ENCODE measurements at regions not wholly inside any gene's neighbourhood (a gene's known extent, or its start where the extent isn't known, plus 50 kb on each side); places are given as distances from the start of the nearest gene placed in this dataset.

DNA sequence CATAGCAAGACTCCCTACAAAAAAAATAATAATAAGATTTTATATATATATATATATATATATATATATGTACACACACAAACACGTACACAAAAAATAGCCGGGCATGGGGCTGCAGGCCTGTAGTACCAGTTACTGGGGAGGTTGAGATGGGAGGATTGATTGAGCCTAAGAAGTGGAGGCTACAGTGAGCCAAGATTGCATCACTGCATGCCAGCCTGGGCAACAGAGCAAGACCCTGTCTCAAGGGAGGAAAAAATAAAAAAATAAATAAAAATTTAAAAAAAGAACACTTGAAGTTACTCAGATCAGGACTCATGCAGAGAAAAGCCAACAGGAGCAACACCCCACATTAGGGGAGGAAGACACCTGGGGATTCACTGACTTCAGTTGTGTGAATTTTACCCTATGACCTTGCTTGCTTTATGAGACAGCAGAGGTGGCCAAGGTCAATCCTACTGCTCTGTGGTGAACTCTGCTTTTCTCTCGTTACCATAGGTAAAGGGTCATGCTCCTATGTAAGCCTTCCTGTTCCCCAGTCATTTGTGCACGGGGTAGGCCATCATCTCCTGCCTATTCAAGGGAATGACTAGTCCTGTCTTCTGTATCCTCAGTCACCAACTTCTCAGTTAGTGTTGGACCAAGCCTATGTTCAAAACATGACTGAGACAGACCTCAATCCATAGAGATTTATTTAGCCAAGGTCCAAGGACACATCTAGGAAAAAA is 1119.8 kb upstream of the TMEM132C start:
- no peak overlapping the region for H3K4ac ChIP-seq (ENCODE audit: low read depth, low read length)
- no peak overlapping the region for H3T11ph ChIP-seq (ENCODE audit: low read length)
- H2AFZ ChIP-seq (ENCODE audit: low read length), result no peak overlapping the region
- no peaks in the 10 kb centered on the region for H3K27me3 ChIP-seq (ENCODE audit: insufficient read depth, low read length)
- H4K8ac ChIP-seq (replicated peaks; ENCODE audit: insufficient read length, low read depth, low read length), result no peak overlapping the region
- Mint-ChIP-seq H3K36me3 (ENCODE audit: insufficient read depth in 1 of 3, low read depth in 3 of 3) (peaks cover 0 to 4% (median 3%) of the 10 kb centered on the region in 3 experiments; a peak in 4 of 7 replicates), H3K9me3 (peaks cover 10 to 12% of the 10 kb centered on the region in 2 experiments; a peak in 4 of 5 replicates), H3K4me3 (no peak overlapping the region; a peak in 1 of 5 replicates), H3K27ac (peak overlapping the region; percentile 86 to 96 (median 96); a peak in 6 of 7 replicates), H3K27me3 (ENCODE audit: low read depth) (no peaks in the 10 kb centered on the region; the same call in 1 of the 2 replicates), H3K4me1 (peaks cover 60 to 61% of the 10 kb centered on the region in 2 experiments)
- no peak overlapping the region for H4K5ac ChIP-seq (ENCODE audit: insufficient read length, low read depth, low read length)
- peak overlapping the region; percentile 91 for H2BK20ac ChIP-seq (ENCODE audit: low read depth, low read length, poor library complexity, severe bottlenecking)
- H3K56ac ChIP-seq (ENCODE audit: insufficient read length, low read depth, low read length), result no peak overlapping the region
- no peak overlapping the region for H3K23ac ChIP-seq (ENCODE audit: insufficient read length, low read depth, low read length)
- H3K9ac ChIP-seq (ENCODE audit: extremely low read depth, insufficient read length, low read length), result no peak overlapping the region
- H3K14ac ChIP-seq (ENCODE audit: insufficient read depth, low read length), result no peak overlapping the region
- H2BK15ac ChIP-seq (ENCODE audit: low read depth, low read length), result no peak overlapping the region
- H2BK12ac ChIP-seq (ENCODE audit: insufficient read length, low read depth, low read length), result no peak overlapping the region
- H3K79me2 ChIP-seq (ENCODE audit: insufficient read depth, low read length), result no peaks in the 10 kb centered on the region
- H3K9me3 ChIP-seq (ENCODE audit: control insufficient read depth, low read depth, low read length), result no peaks in the 10 kb centered on the region
- no peak overlapping the region for H2BK120ac ChIP-seq (ENCODE audit: low read depth, low read length, poor library complexity, severe bottlenecking)
- WGBS (ENCODE audit: extremely low coverage, insufficient read length, low lambda C conversion rate), result no CpG with 5 or more reads among the region's 4 CpGs
- no peaks in the 10 kb centered on the region for H4K20me1 ChIP-seq (ENCODE audit: control insufficient read depth, insufficient read depth, insufficient read length)
- peaks cover 9% of the 10 kb centered on the region; the same call in 1 of the 2 replicates for H3K4me1 ChIP-seq (ENCODE audit: insufficient read depth, low read length)
- DNase-seq, result no peak
- no peak overlapping the region for H3K18ac ChIP-seq (ENCODE audit: insufficient read length, low read depth, low read length)
- H3K23me2 ChIP-seq (ENCODE audit: insufficient read length, low read depth, low read length, poor library complexity, severe bottlenecking), result no peaks in the 10 kb centered on the region
- H3K27ac ChIP-seq (ENCODE audit: insufficient read length, low read depth, low read length), result peak overlapping the region; percentile 35
- TF ChIP-seq, protein P1, sequence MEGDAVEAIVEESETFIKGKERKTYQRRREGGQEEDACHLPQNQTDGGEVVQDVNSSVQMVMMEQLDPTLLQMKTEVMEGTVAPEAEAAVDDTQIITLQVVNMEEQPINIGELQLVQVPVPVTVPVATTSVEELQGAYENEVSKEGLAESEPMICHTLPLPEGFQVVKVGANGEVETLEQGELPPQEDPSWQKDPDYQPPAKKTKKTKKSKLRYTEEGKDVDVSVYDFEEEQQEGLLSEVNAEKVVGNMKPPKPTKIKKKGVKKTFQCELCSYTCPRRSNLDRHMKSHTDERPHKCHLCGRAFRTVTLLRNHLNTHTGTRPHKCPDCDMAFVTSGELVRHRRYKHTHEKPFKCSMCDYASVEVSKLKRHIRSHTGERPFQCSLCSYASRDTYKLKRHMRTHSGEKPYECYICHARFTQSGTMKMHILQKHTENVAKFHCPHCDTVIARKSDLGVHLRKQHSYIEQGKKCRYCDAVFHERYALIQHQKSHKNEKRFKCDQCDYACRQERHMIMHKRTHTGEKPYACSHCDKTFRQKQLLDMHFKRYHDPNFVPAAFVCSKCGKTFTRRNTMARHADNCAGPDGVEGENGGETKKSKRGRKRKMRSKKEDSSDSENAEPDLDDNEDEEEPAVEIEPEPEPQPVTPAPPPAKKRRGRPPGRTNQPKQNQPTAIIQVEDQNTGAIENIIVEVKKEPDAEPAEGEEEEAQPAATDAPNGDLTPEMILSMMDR (conservative IDR thresholded peaks at IDR 0.05), result no peak
- H3K4me2 ChIP-seq (ENCODE audit: insufficient read depth, insufficient read length, low read length), result no peak overlapping the region
- H3K79me1 ChIP-seq (ENCODE audit: insufficient read depth, low read depth, low read length, poor library complexity, severe bottlenecking), result no peaks in the 10 kb centered on the region
- H2BK5ac ChIP-seq (ENCODE audit: insufficient read length, low read length), result no peak overlapping the region
- no peak overlapping the region for H4K91ac ChIP-seq (ENCODE audit: insufficient read length, low read depth, low read length)
- H2AK5ac ChIP-seq (ENCODE audit: insufficient read length, low read length), result no peak overlapping the region

All from H9 (cell line).